ENCODE measurements at regions not wholly inside any gene's neighbourhood (a gene's known extent, or its start where the extent isn't known, plus 50 kb on each side); places are given as distances from the start of the nearest gene placed in this dataset.

DNA sequence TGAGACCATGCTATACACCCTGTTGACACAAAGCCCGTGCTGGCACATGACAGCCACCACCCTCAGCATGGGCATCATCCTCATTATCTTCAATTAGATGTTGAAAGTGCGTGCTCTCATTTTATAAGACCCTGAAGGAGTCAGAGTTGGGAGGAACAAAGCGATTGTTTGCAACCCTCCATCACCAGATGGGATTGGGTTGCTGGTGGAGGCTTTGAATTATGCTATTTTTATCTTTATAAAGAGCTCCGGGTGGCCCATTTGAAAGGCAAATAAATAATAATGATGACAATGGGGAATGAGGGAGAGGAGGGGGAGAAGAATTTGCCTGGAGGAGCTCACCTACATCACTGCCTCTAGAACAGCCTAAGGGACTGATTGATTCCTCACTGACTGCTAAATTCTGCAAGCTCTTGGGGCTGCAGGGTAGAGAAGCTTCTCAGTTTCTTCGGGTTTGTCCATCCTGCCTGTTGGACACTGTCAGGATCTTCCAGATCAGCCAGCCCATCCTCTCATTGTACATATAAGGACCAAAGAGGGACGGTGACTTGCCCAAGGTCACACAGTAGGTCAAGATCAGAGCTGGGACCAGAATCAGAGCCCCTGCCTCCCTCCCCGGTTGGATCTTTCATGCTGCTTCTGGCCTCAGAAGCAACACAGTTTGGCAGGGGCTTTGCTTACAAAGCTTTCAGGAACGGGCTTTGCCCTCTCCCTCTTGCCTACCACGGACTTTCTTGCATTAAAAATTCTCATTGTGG, 130.9 kb upstream of the ZBTB40 start:
- Histone ChIP-seq H3K36me3 (ENCODE audit: control insufficient read depth in 2 of 2, insufficient read depth in 2 of 2, low read length in 1 of 2) (no peaks in the 10 kb centered on the region), H3K9me3 (ENCODE audit: control insufficient read depth in 2 of 2, insufficient read depth in 1 of 2, low read length in 1 of 2) (no peaks in the 10 kb centered on the region), H3K4me1 (ENCODE audit: control insufficient read depth in 2 of 2, insufficient read depth in 2 of 2, low read length in 2 of 2) (no peaks in the 10 kb centered on the region), H3K27ac (ENCODE audit: low read depth in 1 of 2, low read length in 1 of 2) (no peak overlapping the region), H3K27me3 (ENCODE audit: control insufficient read depth in 2 of 2, insufficient read depth in 1 of 2, low read length in 1 of 2) (peaks cover 0 to 26% of the 10 kb centered on the region in 2 donors), H3K4me3 (ENCODE audit: low read length in 2 of 2) (no peak overlapping the region)
- no peak for DNase-seq (ENCODE audit: low read depth in 6 of 9, low spot score in 9 of 9)
- 79% methylated on average over 9 of the region's 9 CpGs for WGBS

DNA sequence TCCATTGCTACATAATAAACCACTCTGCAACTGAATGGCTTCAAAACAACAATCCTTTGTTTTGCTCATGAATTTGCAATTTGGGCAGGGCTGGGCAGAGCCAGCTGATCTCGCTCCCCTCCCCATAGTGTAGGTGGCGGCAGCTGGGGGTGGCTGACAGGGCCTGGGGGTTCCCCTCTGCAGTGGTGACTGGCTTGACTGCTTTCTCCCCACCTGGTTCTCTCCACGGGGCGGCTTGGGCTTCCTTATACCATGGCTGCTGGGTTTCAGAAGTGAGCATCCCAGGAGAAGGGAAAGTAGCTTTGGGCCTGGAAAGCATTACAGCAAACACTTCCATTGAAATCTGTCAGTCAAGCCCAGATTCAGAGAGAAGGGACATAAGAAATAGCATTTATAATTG, 129.7 kb upstream of the ZBTB40 start:
- peaks cover 0 to 26% of the 10 kb centered on the region in 2 donors for H3K27me3 ChIP-seq (ENCODE audit: control insufficient read depth in 2 of 2, insufficient read depth in 1 of 2, low read length in 1 of 2)
- 95% methylated on average over 4 of the region's 4 CpGs for WGBS

GRCh38 chr1:22323141-22323845, 128.4 kb upstream of the ZBTB40 start:
- H3K4me1 ChIP-seq (ENCODE audit: control insufficient read depth in 2 of 2, insufficient read depth in 2 of 2, low read length in 2 of 2): no peaks in the 10 kb centered on the region
- no peak overlapping the region for H3K4me3 ChIP-seq (ENCODE audit: low read length in 2 of 2)
- no peaks in the 10 kb centered on the region for H3K36me3 ChIP-seq (ENCODE audit: control insufficient read depth in 2 of 2, insufficient read depth in 2 of 2, low read length in 1 of 2)
- peaks cover 0 to 18% of the 10 kb centered on the region in 2 donors for H3K27me3 ChIP-seq (ENCODE audit: control insufficient read depth in 2 of 2, insufficient read depth in 1 of 2, low read length in 1 of 2)
- 97% methylated on average over 17 of the region's 17 CpGs for WGBS
- DNase-seq (ENCODE audit: low read depth in 6 of 9, low spot score in 9 of 9): no peak
- no peaks in the 10 kb centered on the region for H3K9me3 ChIP-seq (ENCODE audit: control insufficient read depth in 2 of 2, insufficient read depth in 1 of 2, low read length in 1 of 2)
- no peak overlapping the region for H3K27ac ChIP-seq (ENCODE audit: low read depth in 1 of 2, low read length in 1 of 2)

More for the DNA sequence above, 129.7 kb upstream of the ZBTB40 start:
- Histone ChIP-seq H3K9me3 (ENCODE audit: control insufficient read depth in 2 of 2, insufficient read depth in 1 of 2, low read length in 1 of 2) (no peaks in the 10 kb centered on the region), H3K27ac (ENCODE audit: low read depth in 1 of 2, low read length in 1 of 2) (no peak overlapping the region), H3K4me3 (ENCODE audit: low read length in 2 of 2) (no peak overlapping the region), H3K4me1 (ENCODE audit: control insufficient read depth in 2 of 2, insufficient read depth in 2 of 2, low read length in 2 of 2) (no peaks in the 10 kb centered on the region), H3K36me3 (ENCODE audit: control insufficient read depth in 2 of 2, insufficient read depth in 2 of 2, low read length in 1 of 2) (no peaks in the 10 kb centered on the region)
- DNase-seq (ENCODE audit: low read depth in 6 of 9, low spot score in 9 of 9): no peak

GRCh38 chr1:22323846-22324504, 127.7 kb upstream of the ZBTB40 start:
- WGBS: 96% methylated on average over 11 of the region's 11 CpGs
- DNase-seq (ENCODE audit: low read depth in 6 of 9, low spot score in 9 of 9): no peak
- Histone ChIP-seq H3K36me3 (ENCODE audit: control insufficient read depth in 2 of 2, insufficient read depth in 2 of 2, low read length in 1 of 2) (no peaks in the 10 kb centered on the region), H3K27me3 (ENCODE audit: control insufficient read depth in 2 of 2, insufficient read depth in 1 of 2, low read length in 1 of 2) (peaks cover 0 to 11% of the 10 kb centered on the region in 2 donors), H3K4me3 (ENCODE audit: low read length in 2 of 2) (no peak overlapping the region), H3K4me1 (ENCODE audit: control insufficient read depth in 2 of 2, insufficient read depth in 2 of 2, low read length in 2 of 2) (no peaks in the 10 kb centered on the region), H3K27ac (ENCODE audit: low read depth in 1 of 2, low read length in 1 of 2) (no peak overlapping the region), H3K9me3 (ENCODE audit: control insufficient read depth in 2 of 2, insufficient read depth in 1 of 2, low read length in 1 of 2) (no peaks in the 10 kb centered on the region)

DNA sequence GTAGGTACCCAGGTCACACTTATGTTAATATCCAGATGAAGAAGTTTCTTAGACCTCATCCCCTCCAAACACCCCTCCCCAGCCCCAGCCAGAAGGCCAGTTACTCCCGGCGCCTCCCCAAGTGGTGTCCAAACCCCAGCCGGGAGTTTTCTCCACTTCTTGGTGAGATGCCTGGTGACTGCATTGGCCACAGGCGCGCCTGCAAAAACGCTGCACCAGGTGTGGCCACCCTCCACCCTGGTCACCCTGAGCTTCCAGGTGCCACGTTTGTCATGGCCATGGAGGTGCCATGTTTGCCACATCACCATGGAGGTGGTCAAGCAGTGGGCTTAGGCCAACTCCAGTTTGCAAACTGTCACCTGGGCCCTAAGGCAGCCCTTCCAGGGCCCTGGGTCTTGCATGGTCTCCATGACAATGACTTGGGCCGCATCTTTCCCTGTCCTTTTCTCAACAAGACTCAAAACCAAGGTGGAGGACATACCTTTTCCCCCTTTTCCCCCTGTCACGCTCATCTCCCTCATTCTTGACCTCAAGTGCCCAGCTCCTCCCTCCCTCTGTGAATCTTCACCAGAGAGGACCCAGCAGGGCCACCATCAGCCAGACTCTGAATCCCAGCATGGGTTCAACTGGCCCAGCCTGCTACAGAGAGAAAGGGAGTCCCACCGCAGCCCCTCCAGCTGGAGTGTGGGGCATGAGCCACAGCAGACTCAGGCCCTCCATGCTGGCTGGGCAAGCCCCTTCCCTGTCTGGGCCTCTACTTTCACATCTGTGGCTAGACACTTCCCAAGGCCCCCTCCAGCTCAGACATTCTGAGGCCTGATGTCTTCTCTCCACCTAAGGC, 125.9 kb upstream of the ZBTB40 start:
- no peaks in the 10 kb centered on the region for H3K36me3 ChIP-seq (ENCODE audit: control insufficient read depth in 2 of 2, insufficient read depth in 2 of 2, low read length in 1 of 2)
- no peak for DNase-seq (ENCODE audit: low read depth in 6 of 9, low spot score in 9 of 9)
- H3K4me3 ChIP-seq (ENCODE audit: low read length in 2 of 2): no peak overlapping the region
- H3K27ac ChIP-seq (ENCODE audit: low read depth in 1 of 2, low read length in 1 of 2): no peak overlapping the region
- no peaks in the 10 kb centered on the region for H3K4me1 ChIP-seq (ENCODE audit: control insufficient read depth in 2 of 2, insufficient read depth in 2 of 2, low read length in 2 of 2)
- H3K27me3 ChIP-seq (ENCODE audit: control insufficient read depth in 2 of 2, insufficient read depth in 1 of 2, low read length in 1 of 2): peaks cover 0 to 6% of the 10 kb centered on the region in 2 donors
- H3K9me3 ChIP-seq (ENCODE audit: control insufficient read depth in 2 of 2, insufficient read depth in 1 of 2, low read length in 1 of 2): no peaks in the 10 kb centered on the region
- 96% methylated on average over 10 of the region's 10 CpGs for WGBS

DNA sequence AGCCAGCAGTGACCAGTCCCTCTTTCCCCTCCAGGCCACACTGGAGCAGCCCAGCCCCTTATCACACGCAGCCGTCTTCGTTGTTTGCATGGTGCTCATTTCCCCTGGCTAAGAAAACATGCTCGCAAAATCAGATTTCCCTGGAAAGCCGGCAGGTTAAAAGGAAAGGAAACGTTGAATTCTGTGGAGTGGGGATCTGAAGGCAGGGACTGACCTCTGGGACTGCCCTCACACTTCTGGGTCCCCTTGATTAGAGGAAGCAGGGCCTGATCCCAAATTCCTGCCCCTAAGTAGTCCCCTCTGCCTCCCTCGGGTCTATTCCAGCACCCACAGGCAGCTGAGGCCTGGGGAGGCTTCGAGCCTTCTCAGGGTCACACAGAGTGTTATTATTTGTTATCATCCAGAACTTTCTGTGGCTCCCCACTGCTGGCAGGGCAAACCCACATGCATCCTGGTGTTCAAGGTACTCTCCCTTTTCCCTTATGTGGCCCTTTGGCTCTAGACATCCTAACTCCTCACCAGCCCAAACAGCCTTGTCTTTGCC, 125.2 kb upstream of the ZBTB40 start:
- WGBS: 94% methylated on average over 8 of the region's 8 CpGs
- Histone ChIP-seq H3K36me3 (ENCODE audit: control insufficient read depth in 2 of 2, insufficient read depth in 2 of 2, low read length in 1 of 2) (no peaks in the 10 kb centered on the region), H3K27me3 (ENCODE audit: control insufficient read depth in 2 of 2, insufficient read depth in 1 of 2, low read length in 1 of 2) (peaks cover 0 to 2% of the 10 kb centered on the region in 2 donors), H3K4me1 (ENCODE audit: control insufficient read depth in 2 of 2, insufficient read depth in 2 of 2, low read length in 2 of 2) (no peaks in the 10 kb centered on the region), H3K27ac (ENCODE audit: low read depth in 1 of 2, low read length in 1 of 2) (no peak overlapping the region), H3K4me3 (ENCODE audit: low read length in 2 of 2) (no peak overlapping the region), H3K9me3 (ENCODE audit: control insufficient read depth in 2 of 2, insufficient read depth in 1 of 2, low read length in 1 of 2) (no peaks in the 10 kb centered on the region)
- DNase-seq (ENCODE audit: low read depth in 6 of 9, low spot score in 9 of 9): no peak

GRCh38 chr1:22326931-22327330, 124.7 kb upstream of the ZBTB40 start:
- WGBS: 90% methylated on average over 6 of the region's 6 CpGs
- Histone ChIP-seq H3K4me3 (ENCODE audit: low read length in 2 of 2) (no peak overlapping the region), H3K36me3 (ENCODE audit: control insufficient read depth in 2 of 2, insufficient read depth in 2 of 2, low read length in 1 of 2) (no peaks in the 10 kb centered on the region), H3K4me1 (ENCODE audit: control insufficient read depth in 2 of 2, insufficient read depth in 2 of 2, low read length in 2 of 2) (no peaks in the 10 kb centered on the region), H3K27me3 (ENCODE audit: control insufficient read depth in 2 of 2, insufficient read depth in 1 of 2, low read length in 1 of 2) (peaks cover 0 to under 1% of the 10 kb centered on the region in 2 donors), H3K9me3 (ENCODE audit: control insufficient read depth in 2 of 2, insufficient read depth in 1 of 2, low read length in 1 of 2) (no peaks in the 10 kb centered on the region), H3K27ac (ENCODE audit: low read depth in 1 of 2, low read length in 1 of 2) (no peak overlapping the region)
- DNase-seq (ENCODE audit: low read depth in 6 of 9, low spot score in 9 of 9): no peak

DNA sequence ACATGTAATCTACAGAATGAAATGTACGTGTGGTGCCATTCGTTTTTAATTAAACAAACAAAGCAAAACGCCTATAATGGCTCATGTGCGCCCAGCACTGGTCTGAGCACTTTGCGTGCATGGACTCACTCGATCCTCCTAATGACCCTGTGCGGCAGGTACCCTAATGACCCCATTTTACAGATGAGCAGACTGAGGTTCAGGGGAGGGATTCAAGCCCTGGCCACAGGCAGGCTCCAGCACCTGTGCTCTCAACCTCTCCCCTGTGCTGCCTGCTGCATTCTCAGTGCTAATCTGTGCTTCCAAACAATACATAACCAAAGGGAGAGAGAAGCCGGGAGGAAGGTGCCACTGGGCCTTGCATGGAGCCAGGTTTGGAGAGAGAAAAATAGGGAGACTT, 124.2 kb upstream of the ZBTB40 start:
- no peak for DNase-seq (ENCODE audit: low read depth in 6 of 9, low spot score in 9 of 9)
- Histone ChIP-seq H3K4me1 (ENCODE audit: control insufficient read depth in 2 of 2, insufficient read depth in 2 of 2, low read length in 2 of 2) (no peaks in the 10 kb centered on the region), H3K36me3 (ENCODE audit: control insufficient read depth in 2 of 2, insufficient read depth in 2 of 2, low read length in 1 of 2) (no peaks in the 10 kb centered on the region), H3K4me3 (ENCODE audit: low read length in 2 of 2) (no peak overlapping the region), H3K27me3 (ENCODE audit: control insufficient read depth in 2 of 2, insufficient read depth in 1 of 2, low read length in 1 of 2) (no peaks in the 10 kb centered on the region), H3K9me3 (ENCODE audit: control insufficient read depth in 2 of 2, insufficient read depth in 1 of 2, low read length in 1 of 2) (no peaks in the 10 kb centered on the region), H3K27ac (ENCODE audit: low read depth in 1 of 2, low read length in 1 of 2) (no peak overlapping the region)
- 96% methylated on average over 8 of the region's 8 CpGs for WGBS

Data from thymus (tissue), 11 donors.